NCI-H187 treated with DMSO at 0.1 percent for 48 hours (cell line): ENCODE measurements at regions not wholly inside any gene's neighbourhood (a gene's known extent, or its start where the extent isn't known, plus 50 kb on each side); places are given as distances from the start of the nearest gene placed in this dataset.
"Not testable (repeated sequence)": the region's sequence is repeated elsewhere in the genome, so short reads cannot be mapped to it uniquely, and the experiment has no call there.

Experiments
- DNase-seq: peaks from one replicate; lab custom pipeline; 2025; lab: John Stamatoyannopoulos, UW

DNA sequence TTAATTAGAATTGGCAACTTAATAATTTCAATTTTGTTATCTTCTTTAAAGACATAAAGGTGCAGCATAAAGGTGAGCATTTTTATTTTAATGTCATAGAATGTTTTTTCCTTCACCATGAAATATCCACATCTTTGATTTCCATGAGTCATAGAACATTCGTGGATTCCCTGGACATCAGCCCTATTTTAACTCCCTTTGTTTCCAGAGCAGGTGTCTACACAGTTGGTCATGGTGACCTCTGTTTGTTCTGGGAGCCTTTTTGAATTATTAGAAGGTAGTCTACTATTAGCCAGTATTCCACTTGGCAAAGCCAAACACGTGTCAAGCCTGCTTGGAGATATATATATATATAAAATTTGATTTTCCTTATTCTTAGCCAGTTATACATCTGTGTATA, 572.9 kb downstream of the LTN1 start:
- DNase-seq = no peak

- no peak for DNase-seq
Observed at GRCh38 chr21:28418726-28419514, 573.8 kb downstream of the LTN1 start.

DNA sequence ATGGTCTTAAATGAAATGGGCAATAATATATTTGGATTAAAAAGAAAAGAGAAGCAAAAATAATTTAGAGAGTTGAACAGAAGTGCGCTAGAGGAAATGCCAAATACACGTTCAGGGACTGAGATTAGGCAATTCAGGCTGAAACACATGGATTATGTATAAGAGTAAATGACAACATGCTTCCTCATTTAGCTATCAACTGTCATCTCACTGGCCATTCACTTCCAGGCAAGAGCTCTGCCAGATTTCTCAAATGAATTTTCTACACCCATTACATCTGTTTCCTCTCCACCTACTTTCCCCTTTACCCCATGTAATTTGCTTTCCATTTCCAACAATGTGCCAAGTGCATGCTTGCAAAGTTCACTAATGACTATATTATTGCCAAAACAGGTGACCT, 582.4 kb downstream of the LTN1 start:
- no peak for DNase-seq

- no peak for DNase-seq
Observed at GRCh38 chr21:28402616-28402989, 590.1 kb downstream of the LTN1 start.

- no peak for DNase-seq
Observed at GRCh38 chr21:28397040-28397439, 595.6 kb downstream of the LTN1 start.

- no peak for DNase-seq
Observed at GRCh38 chr21:28396421-28396820, 596.3 kb downstream of the LTN1 start.

GRCh38 chr21:28393279-28393678, 599.4 kb downstream of the LTN1 start:
- DNase-seq = no peak

DNA sequence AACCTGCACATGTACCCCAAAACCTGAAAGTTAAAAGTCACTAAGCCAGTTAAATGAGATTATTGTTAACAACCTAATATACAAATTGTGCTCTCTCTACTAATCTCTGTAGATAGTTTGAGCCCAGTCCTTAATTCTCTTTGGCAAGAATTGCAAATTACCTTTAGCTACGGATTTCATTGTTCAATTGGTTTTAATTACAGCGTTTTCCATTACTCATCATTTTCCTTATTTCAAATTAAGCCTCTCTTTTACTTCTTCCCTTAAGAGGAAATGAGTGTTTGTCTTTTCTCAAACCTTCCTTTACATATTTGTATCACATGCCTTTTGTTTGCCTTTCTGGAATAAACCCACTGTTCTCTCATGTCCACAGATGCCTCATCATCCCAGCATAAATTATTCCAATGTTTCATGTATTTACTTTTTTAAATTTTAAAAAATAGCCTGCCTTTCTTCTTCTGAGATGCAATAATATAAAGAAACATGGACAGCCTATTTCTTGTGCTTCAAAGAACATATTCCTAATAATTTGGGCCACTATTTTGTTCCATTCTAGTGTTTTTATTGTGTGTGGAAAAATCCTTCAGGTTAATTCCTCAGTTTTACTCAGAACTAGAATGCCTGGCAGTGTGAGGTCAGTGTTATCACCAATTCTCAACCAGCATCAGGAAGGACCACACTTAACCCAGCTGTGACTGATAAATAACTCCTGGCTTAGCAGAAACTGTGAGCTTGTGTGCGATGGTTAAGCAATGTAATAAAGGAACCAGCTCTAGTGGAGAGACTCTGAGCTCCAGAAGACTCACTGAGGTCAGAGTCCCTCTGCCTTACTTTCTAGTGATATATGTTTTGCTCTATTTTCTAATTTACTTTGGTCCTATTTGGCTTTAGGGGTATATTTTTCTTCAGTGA, 600.5 kb downstream of the LTN1 start:
- no peak for DNase-seq

GRCh38 chr21:28387220-28387619, 605.5 kb downstream of the LTN1 start:
- no peak for DNase-seq

DNA sequence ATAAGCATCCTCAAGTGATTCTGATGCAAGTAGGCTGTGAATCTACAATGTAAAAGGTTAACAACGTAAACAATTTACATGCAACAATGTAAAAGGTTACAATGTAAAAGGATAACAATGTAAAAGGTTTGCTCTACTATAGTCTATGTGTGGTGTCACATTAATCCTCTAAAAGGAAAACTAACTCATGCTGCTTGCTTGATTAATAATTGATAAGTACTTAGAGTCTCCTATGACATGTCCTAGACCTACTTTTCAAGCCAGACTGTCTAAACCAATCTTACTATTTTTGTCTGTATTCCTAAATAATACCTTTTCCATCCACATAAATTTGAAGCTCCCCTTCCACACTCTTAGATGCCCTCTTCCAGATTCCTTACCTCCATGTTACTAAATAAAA, 606.8 kb downstream of the LTN1 start:
- no peak for DNase-seq

DNA sequence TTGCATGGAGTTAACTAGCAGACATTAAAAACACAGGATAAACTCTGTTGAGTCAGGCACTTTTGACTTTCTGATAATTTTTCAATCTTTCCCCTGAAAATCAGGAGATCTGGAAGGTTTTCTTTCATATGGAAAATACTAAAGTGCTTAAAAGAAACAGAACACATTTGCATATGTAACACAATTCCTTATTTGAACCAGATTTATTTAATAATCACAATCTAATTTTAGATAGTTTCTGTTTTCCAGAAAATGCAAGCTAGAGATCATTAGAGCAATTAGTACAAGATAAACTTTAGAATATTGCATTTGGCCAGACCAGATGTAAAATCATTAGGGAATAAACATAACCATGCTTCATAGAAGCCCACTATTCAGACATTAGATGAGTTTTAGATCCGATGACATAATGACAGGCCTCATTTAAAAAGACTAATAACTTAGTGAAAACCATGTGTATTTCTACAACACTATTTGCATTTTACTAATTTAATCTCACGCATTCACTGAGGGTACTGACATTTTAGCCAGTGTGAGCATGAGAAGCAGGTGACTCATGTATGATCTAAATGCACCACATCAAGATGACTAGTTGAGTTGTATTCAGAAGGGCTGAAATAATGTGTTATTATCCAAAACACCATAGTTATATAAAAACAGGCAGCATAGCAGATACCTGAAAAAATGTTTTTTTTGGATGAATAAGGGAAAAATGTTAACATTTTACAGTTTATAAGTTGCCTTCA, 611.5 kb downstream of the LTN1 start:
- DNase-seq = not testable (repeated sequence)

DNA sequence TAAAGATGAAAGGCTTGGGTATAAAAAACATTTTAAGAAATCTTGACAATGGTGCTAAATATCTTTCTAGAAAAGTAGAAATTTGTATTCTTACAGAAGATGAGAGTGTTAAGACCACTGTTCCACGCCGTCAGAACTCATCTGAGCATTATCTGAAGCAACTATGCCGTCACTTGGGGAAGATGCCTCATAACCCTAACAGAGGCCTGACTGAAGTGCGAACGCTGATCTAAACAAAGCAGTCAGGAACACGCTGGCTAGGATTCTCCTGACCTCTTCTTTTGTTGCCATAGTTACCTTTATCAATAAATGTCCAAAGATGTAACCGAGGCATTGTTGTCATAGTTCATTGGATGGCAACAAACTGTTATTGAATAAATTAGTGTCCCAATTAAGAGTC, 612.4 kb downstream of the LTN1 start:
- DNase-seq = no peak

GRCh38 chr21:28378026-28378425, 614.7 kb downstream of the LTN1 start:
- DNase-seq = no peak

DNA sequence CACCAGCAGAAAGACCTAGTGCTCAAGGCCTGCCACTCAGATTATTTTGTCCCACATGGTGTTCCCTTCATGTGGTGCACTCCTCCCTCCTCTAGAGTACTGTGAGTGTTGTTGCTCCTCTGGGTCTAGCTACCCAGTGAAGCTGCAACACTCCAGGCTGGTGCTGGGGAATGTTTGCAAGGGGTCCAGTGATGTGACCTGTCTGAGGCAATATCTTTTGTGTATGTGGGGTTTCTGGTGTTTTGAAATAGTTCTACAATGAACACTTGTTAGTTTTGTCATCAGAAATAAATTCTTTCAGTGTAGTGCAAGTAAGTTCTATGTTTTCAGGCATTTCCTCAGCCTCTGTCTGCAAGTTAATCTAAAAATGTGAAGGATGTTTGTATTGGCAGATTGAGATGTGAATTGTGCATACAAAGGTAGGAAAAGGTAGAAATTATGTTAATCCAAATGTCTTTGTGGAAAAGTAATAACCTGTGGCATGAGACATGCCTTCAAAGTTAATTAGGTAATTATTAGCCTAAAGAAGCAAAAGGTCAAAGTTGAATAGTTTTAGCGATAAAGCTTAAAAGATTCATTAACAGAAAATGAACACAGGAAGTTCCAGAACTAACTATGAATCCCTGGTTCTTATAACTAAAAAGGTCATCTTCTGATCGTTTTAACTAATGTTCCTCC, 616.8 kb downstream of the LTN1 start:
- DNase-seq = no peak

GRCh38 chr21:28374881-28375280, 617.8 kb downstream of the LTN1 start:
- no peak for DNase-seq

DNA sequence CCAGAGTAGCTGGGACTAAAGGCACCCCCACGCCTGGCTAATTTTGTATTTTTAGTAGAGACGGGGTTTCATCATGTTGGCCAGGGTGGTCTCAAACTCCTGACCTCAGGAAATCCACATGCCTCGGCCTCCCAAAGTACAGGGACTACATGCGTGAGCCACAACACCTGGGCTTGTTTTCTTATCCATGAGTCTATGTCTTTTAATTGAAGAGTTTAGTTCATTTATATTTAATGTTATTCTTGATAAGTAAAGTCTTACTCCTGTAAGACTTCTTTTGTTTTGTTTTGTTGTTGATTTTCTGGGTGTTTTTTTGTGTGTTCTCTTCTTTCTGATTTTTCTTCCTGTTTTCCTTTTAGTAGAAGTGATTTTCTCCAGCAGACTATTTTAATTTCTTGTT, 621.0 kb downstream of the LTN1 start:
- no peak for DNase-seq

DNA sequence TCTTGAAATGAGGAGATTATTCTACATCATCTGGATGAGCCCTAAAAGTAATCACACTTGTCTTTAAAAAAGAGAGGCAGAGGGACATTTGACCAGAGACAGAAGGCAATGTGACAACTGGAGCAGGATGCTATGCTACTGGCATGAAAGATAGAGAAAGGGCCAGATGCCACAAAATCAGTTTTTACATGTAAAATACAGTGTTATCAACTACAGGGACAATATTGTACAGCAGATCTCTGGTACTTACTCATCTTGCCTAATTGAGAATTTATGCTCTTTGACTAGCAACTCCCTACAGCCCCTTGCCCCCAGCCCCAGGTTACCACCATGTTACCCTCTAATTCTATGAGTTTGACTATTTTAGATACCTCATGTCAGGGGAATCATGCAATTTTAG, 633.4 kb downstream of the LTN1 start:
- DNase-seq = no peak

- DNase-seq = no peak
Observed at GRCh38 chr21:28358702-28359101, 634.0 kb downstream of the LTN1 start.

DNA sequence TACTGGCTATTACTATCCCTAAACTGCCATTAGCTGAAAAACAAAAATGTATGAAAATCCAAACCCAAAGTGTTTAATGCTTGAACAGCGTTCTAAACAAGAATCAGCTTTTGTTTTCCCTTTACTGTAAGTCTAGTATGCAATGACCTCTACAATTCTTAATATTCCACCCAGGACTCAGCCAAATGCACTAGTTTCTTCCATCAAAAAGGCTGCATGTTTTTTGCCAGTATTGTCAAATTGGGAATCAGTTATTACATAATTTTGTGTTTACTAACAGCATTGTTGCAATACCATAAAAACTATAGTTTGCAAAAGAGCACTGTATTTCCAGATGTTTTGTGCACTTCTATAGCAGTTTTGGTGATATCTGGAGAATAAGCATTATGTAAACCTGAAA, 634.5 kb downstream of the LTN1 start:
- DNase-seq = no peak

DNA sequence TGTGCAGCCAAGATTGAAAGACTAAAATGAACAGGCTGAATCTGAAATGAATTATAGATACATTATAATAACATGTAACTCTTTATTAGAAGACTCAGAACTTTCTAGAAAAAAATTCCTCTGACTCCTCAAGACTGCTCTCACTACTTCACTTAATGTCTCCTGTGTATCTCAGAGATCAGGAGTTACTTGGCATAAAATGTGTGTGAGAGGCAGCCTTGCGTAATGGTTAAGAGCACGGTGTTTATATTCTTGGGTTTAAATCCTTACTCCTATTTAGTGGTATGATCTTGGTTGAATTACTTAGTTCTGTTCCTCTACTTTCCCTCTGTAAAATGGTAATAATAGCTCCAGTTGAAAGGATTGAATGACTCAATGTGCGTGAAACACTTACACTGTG, 634.9 kb downstream of the LTN1 start:
- DNase-seq = no peak

- no peak for DNase-seq
Observed at GRCh38 chr21:28356422-28356821, 636.3 kb downstream of the LTN1 start.

- no peak for DNase-seq
Observed at GRCh38 chr21:28345934-28346333, 646.7 kb downstream of the LTN1 start.
